GM12878 (cell line): ENCODE measurements at regions not wholly inside any gene's neighbourhood (a gene's known extent, or its start where the extent isn't known, plus 50 kb on each side); places are given as distances from the start of the nearest gene placed in this dataset.
"Not testable (repeated sequence)": the region's sequence is repeated elsewhere in the genome, so short reads cannot be mapped to it uniquely, and the experiment has no call there.

Experiments
- ATAC-seq: fragments of 200-7000 bp; cut with Tn5 transposase; 3 replicates; pipeline ENCODE4 v1.9.1; 2020; ENCODE audit warnings: mild to moderate bottlenecking, moderate library complexity
- BruUV-seq: library from RNA; stranded (reverse); fragments of 400-500 nt; replicated peaks from 2 replicates; lab custom pipeline; 2021; lab: Mats Ljungman, UMichigan
- CTCF ChIA-PET: fragments of 300-600 bp; sonication (Branson Sonifier 250); formaldehyde crosslinking; extraction: SDS; loops from one replicate; lab custom pipeline; 2021; ENCODE audit warnings: inconsistent platforms; lab: Yijun Ruan, JAX
- POLR2A ChIA-PET: fragments of 350-600 bp; formaldehyde crosslinking; extraction: SDS; loops from one replicate; lab custom pipeline; 2021; ENCODE audit warnings: inconsistent platforms; lab: Charles Lee
- RAD21 ChIA-PET: fragments of 300-600 bp; sonication (Branson Sonifier 250); formaldehyde crosslinking; loops from one replicate; lab custom pipeline; 2023; ENCODE audit warnings: antibody characterized with exemption; ENCODE audit not compliant: unreplicated experiment; lab: Charles Lee
- SMC1A ChIA-PET: fragments of 300-600 bp; sonication (Branson Sonifier 250); formaldehyde crosslinking; loops from one replicate; lab custom pipeline; 2023; ENCODE audit not compliant: unreplicated experiment, uncharacterized antibody; lab: Charles Lee
- DNase-seq: peaks from one replicate; pipeline ENCODE4 v3.0.0-alpha.2; 2011; ENCODE audit warnings: low read depth, low spot score
- FAIRE-seq: peaks from 3 replicates; lab custom pipeline; 2011; peaks lifted over from hg19 to GRCh38; lab: Jason Lieb, UNC
- H2AFZ ChIP-seq: 2 replicates; pipeline ENCODE4 v1.6.0; 2011; ENCODE audit warnings: low read depth, low read length, control low read depth; ENCODE audit not compliant: control insufficient read depth
- H3K27ac ChIP-seq: 2 replicates; pipeline ENCODE4 v1.5.1; 2011; ENCODE audit warnings: control low read depth; ENCODE audit not compliant: control insufficient read depth, insufficient read depth
- H3K27me3 ChIP-seq, 2 experiments: replicated peaks in 1 of 2; 2 replicates each; pipeline versions ENCODE4 v1.6.0 to v1.6.1; 2011; ENCODE audit warnings: low read length in 1 of 2; ENCODE audit not compliant: control insufficient read depth in 2 of 2, insufficient read depth in 2 of 2
- H3K36me3 ChIP-seq, 2 experiments: 2 replicates each; pipeline ENCODE4 v1.5.1; 2011; ENCODE audit warnings: low read length in 1 of 2; ENCODE audit not compliant: control insufficient read depth in 2 of 2, insufficient read depth in 2 of 2
- H3K4me1 ChIP-seq: 2 replicates; pipeline ENCODE4 v1.6.1; 2011; ENCODE audit warnings: mild to moderate bottlenecking, low read length, moderate library complexity, mixed read lengths; ENCODE audit not compliant: control insufficient read depth, insufficient read depth
- H3K4me2 ChIP-seq: 2 replicates; pipeline ENCODE4 v1.6.0; 2011; ENCODE audit warnings: control low read depth; ENCODE audit not compliant: control insufficient read depth, insufficient read depth
- H3K4me3 ChIP-seq: fragments of 200-600 bp; sonication (generic); 2 replicates; pipeline ENCODE4 v1.5.1; 2016
- H3K79me2 ChIP-seq: 2 replicates; pipeline ENCODE4 v1.6.0; 2011; ENCODE audit warnings: low read length; ENCODE audit not compliant: control insufficient read depth, insufficient read depth
- H3K9ac ChIP-seq: 2 replicates; pipeline ENCODE4 v1.8.0; 2011; ENCODE audit warnings: low read length, control low read depth, mixed read lengths; ENCODE audit not compliant: control insufficient read depth, insufficient read depth
- H3K9me3 ChIP-seq: replicated peaks from 3 replicates; pipeline ENCODE4 v1.5.1; 2011; ENCODE audit warnings: mild to moderate bottlenecking, low read length; ENCODE audit not compliant: control insufficient read depth, insufficient read depth
- H4K20me1 ChIP-seq: 2 replicates; pipeline ENCODE4 v1.6.0; 2011; ENCODE audit not compliant: control insufficient read depth, insufficient read depth
- WGBS: methylation state at CpG from one replicate; pipeline ENCODE4 v1.1.6; 2016; ENCODE audit warnings: low lambda C conversion rate; ENCODE audit not compliant: insufficient replicate concordance, insufficient coverage; ENCODE audit errors: missing lambda C conversion rate; 5-methylcytosine and 5-hydroxymethylcytosine counted together
- in situ Hi-C: fragments of 300-500 bp; cut with MboI; formaldehyde crosslinking; loops from 9 replicates; pipeline ENCODE4 v1.14.3; 2018; ENCODE audit warnings: mixed read lengths
- intact Hi-C: fragments of 100-400 bp; cut with micrococcal nuclease; formaldehyde crosslinking; loops from one replicate; pipeline ENCODE4 v1.14.2; 2022; ENCODE audit not compliant: unreplicated experiment

- H3K27me3 ChIP-seq, ATAC-seq, H3K9me3 ChIP-seq, SMC1A ChIA-PET, H3K4me2 ChIP-seq, intact Hi-C loops, H3K27ac ChIP-seq, DNase-seq, H3K4me1 ChIP-seq, H3K79me2 ChIP-seq, H4K20me1 ChIP-seq, POLR2A ChIA-PET, CTCF ChIA-PET, H3K36me3 ChIP-seq, H2AFZ ChIP-seq, H3K4me3 ChIP-seq, RAD21 ChIA-PET, BruUV-seq, FAIRE-seq, H3K9ac ChIP-seq, in situ Hi-C loops: not testable (repeated sequence)
- 13% methylated on average over 3 of the region's 4 CpGs for WGBS
These were observed 126.6 kb downstream of the UNC93B1 start for GRCh38 chr11:67877316-67877715.

GRCh38 chr11:67873223-67873622 is 130.7 kb downstream of the UNC93B1 start:
- H3K4me2 ChIP-seq, H3K4me1 ChIP-seq, H3K27ac ChIP-seq, H3K9me3 ChIP-seq, H3K27me3 ChIP-seq, H2AFZ ChIP-seq, DNase-seq, POLR2A ChIA-PET, SMC1A ChIA-PET, BruUV-seq, H3K9ac ChIP-seq, H3K4me3 ChIP-seq, H3K36me3 ChIP-seq, intact Hi-C loops, ATAC-seq, H4K20me1 ChIP-seq, H3K79me2 ChIP-seq, FAIRE-seq, RAD21 ChIA-PET: not testable (repeated sequence)
- in situ Hi-C loops, result loop anchor here (25.0 kb wide), 1 partner anchor 89 kb away; no protein-coding TSS in a partner anchor
- CTCF ChIA-PET, result interaction anchor here (1.1 kb wide), 1 partner anchor 83 kb away, joined by 3 read pairs; no protein-coding TSS in a partner anchor
- 35% methylated on average over 12 of the region's 12 CpGs for WGBS

GRCh38 chr11:67871168-67871567 is 132.7 kb downstream of the UNC93B1 start:
- H4K20me1 ChIP-seq, CTCF ChIA-PET, H2AFZ ChIP-seq, RAD21 ChIA-PET, intact Hi-C loops, H3K9me3 ChIP-seq, H3K4me1 ChIP-seq, H3K27me3 ChIP-seq, H3K27ac ChIP-seq, ATAC-seq, SMC1A ChIA-PET, POLR2A ChIA-PET, BruUV-seq, H3K4me3 ChIP-seq, H3K79me2 ChIP-seq, H3K4me2 ChIP-seq, H3K36me3 ChIP-seq, DNase-seq, H3K9ac ChIP-seq, FAIRE-seq: not testable (repeated sequence)
- in situ Hi-C loops, result loop anchor here (25.0 kb wide), 1 partner anchor 91 kb away; no protein-coding TSS in a partner anchor
- WGBS, result 28% methylated on average over 5 of the region's 5 CpGs

- H4K20me1 ChIP-seq, H3K9me3 ChIP-seq, H3K4me1 ChIP-seq, POLR2A ChIA-PET, DNase-seq, ATAC-seq, BruUV-seq, H3K27me3 ChIP-seq, H3K4me3 ChIP-seq, H3K9ac ChIP-seq, H3K79me2 ChIP-seq, H3K36me3 ChIP-seq, RAD21 ChIA-PET, SMC1A ChIA-PET, FAIRE-seq, intact Hi-C loops, H3K27ac ChIP-seq, H2AFZ ChIP-seq, H3K4me2 ChIP-seq: not testable (repeated sequence)
- in situ Hi-C loops, result loop anchor here (25.0 kb wide), 1 partner anchor 99 kb away; no protein-coding TSS in a partner anchor
- 9% methylated on average over 2 of the region's 3 CpGs for WGBS
- CTCF ChIA-PET, result interaction anchor here (0.6 kb wide), 1 partner anchor 344 kb away, joined by 3 read pairs; no protein-coding TSS in a partner anchor
These were observed 141.0 kb downstream of the UNC93B1 start for GRCh38 chr11:67862896-67863295.
